HG03469 (cell line): ENCODE measurements at regions not wholly inside any gene's neighbourhood (a gene's known extent, or its start where the extent isn't known, plus 50 kb on each side); places are given as distances from the start of the nearest gene placed in this dataset.

Experiments
- ATAC-seq: cut with Tn5 transposase; IDR thresholded peaks from one replicate; pipeline ENCODE4 v1.9.1; 2021; ENCODE audit warnings: mild to moderate bottlenecking, moderate library complexity, moderate number of reproducible peaks; ENCODE audit not compliant: unreplicated experiment

DNA sequence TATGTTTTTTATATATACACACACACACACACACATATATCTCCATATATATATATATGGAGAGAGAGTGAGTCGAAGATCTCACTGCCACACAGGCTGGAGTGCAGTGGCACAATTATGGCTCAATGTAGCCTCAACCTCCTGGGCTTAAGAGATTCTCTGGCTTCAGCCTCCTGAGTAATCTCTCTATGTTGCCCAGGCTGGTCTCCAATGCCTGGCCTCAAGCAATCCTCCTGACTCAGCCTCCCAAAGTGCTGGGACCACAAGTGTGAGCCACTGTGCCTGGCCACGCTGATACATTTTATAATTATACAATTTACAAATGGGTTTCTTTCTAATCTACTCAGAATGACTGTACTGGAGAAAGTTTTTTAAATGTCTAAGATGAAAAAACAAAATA, 664.2 kb downstream of the PTPRC start:
- no peak for ATAC-seq

GRCh38 chr1:199305053-199305452, 666.2 kb downstream of the PTPRC start:
- ATAC-seq: no peak

GRCh38 chr1:199307496-199308264, 668.8 kb downstream of the PTPRC start:
- no peak for ATAC-seq

GRCh38 chr1:199308349-199308846, 669.6 kb downstream of the PTPRC start:
- no peak for ATAC-seq

- ATAC-seq: no peak
Observed at GRCh38 chr1:199310708-199311107, 671.9 kb downstream of the PTPRC start.

DNA sequence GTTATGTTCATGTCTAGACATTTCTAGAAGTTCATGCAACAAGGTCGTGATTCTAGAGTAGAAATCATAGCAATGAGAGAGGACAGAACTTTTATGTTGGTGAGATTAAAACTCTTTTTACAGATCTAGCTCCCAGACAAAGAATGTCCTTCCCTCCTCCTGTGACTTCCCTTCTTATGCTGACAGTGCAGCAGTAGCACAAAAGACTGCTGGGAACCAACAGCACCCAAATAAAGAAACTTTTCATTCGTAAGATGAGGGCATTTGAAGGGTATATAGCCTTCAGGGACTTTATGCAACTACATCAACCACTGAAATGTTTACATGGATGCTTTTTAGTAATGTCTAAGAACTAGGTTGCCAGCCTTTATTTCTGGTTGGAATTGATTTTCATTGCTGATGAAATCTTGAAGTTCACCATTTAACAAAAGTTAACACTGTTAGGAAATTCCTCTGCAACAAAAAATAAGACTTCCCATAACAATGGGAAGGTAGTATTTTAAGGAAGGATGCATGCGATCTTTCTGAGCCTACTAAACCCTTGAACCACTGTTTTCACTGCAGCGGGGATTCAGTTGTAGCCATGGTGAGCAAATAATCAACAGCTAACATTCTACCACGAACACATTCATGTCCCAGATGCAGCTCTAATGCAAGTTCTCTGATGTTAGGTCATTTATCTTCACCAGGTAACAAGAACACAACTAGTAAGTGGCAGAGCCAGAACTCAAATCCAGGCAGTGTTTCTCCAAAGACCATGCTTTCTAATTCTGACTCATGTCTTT, 672.8 kb downstream of the PTPRC start:
- ATAC-seq: no peak

DNA sequence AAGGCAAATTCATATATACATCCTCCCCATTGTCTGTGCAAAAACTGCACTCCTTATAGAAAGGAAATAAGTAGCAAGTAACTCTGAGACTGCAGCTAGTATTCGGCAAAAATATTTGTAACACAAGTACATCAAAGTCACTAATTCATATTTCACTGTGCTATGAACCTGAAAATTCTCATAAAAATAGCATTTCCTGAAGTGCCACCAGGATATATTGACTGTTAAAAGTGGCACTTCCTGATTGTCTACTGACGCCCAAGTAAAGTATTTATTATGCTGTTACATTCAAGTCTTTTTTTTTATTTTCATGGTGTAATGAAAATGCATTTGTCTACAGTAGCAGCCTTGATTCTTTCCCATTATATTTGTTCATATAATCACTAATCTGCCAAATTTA, 673.8 kb downstream of the PTPRC start:
- ATAC-seq: no peak

GRCh38 chr1:199313444-199313843, 674.6 kb downstream of the PTPRC start:
- ATAC-seq: no peak

GRCh38 chr1:199319341-199319740, 680.5 kb downstream of the PTPRC start:
- no peak for ATAC-seq

DNA sequence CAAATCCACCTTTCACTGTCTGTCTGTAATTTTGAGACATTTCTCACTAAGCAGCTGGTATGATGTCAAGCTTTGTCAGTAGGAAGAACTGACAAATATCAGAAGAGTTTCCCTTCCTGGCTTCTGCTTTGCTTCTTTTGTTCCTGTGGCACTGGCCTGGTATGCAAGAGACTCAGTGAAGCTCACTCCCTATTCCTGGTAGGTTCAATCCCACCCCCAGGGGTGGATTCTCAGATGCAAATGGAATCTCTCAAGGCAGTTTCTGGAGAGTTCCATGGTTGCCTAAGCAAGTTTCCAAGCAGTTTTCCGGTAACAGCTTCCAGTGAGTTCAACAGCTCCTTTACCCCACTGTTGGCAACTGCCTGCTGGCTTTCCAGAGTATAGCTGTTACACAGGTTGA, 683.4 kb downstream of the PTPRC start:
- ATAC-seq: no peak

DNA sequence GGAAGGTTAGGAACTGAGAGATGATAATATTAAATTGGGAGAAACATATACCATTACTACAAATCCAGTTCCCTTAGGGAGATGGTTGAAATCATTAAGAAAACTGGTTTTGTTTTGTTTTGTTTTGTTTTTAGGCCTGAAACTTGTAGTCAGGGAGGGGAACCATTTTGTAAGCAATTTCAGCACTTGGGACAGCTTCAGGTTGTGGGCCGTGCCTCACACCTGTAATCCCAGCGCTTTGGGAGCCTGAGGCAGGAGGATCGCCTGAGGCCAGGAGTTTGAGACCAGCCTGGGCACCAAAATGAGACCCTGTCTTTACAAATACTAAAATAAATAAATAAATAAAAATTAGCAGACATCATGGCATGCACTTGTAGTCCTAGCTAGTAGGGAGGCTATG, 694.3 kb upstream of the NR5A2 start:
- ATAC-seq: no peak

DNA sequence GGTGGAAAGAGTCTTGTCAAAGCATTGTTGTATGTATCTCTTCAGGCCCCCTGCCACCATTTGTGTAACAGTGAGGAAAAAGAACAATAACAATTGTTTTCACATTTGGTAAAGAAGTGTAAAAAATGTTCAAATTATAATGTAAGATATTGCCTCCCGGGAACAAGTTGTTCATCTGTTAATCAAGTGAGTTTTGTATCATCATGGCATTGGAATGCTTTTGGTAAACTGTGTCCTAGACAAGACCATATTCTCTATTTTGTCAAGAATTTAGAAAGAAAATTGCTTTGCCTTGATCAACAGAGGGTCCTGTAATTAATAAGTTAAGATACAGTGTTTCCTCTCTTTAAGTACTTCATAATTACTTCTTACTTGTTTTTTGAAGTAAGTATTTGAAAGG, 692.0 kb upstream of the NR5A2 start:
- ATAC-seq: no peak

- ATAC-seq: no peak
Observed at GRCh38 chr1:199336745-199337640, 690.5 kb upstream of the NR5A2 start.

DNA sequence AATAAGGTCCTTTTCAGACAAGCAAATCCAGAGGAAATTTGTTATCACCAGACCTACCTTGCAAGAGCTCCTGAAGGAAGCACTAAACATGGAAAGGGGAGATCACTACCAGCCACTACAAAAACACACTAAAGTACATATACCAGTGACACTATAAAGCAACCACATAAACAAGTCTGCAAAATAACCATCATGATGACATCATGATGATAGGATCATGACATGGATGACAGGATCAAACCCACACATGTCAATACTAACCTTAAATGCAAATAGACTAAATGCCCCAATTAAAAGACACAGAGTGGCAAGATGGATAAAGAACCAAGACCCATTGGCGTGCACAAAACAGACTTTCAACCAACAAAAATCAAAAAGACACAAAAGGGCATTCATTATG, 688.8 kb upstream of the NR5A2 start:
- ATAC-seq: no peak

DNA sequence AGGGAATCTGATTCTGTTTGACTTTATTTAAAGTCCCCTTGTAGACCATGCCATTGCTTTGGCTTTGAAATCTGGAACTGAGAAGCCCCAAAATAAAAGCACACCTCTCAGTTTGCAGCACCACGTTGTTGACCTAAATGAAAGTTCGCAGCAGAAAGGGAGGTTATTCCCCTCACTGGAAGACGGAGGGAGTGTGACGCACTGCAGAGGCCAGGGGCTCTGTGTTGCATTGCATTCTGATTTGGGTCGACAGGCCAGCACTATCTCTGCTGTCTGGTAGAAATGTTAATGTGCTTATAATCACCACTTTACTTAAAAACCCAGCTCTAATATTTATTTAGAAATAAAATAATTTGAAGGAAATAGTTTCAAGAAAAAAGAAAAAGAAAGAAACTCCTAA, 675.2 kb upstream of the NR5A2 start:
- no peak for ATAC-seq

DNA sequence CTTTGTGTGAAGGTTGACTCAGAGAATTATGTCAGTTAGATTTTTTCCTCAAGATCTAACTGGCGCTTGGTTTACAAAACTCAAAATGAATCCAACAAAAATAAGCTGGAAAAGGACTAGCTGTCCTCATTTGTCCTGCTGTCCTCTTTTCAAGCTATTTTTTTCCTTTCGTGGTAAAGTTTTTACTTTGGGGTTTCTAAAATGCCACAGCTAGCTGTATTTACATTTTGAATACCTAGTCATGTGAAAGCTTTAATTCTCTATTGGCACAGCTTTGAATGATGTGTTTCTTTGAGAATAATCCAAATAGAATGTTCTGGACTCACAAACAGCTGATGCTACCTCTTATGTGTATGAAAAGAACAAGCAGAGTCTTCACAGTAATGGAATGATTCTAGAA, 673.6 kb upstream of the NR5A2 start:
- no peak for ATAC-seq

- ATAC-seq: no peak
Observed at GRCh38 chr1:199356561-199356960, 670.9 kb upstream of the NR5A2 start.

- ATAC-seq: no peak
Observed at GRCh38 chr1:199357599-199357998, 669.9 kb upstream of the NR5A2 start.

GRCh38 chr1:199362996-199363395, 664.5 kb upstream of the NR5A2 start:
- ATAC-seq: no peak

- no peak for ATAC-seq
Observed at GRCh38 chr1:199373139-199373538, 654.4 kb upstream of the NR5A2 start.

GRCh38 chr1:199377211-199377610, 650.3 kb upstream of the NR5A2 start:
- no peak for ATAC-seq
